NCI-H524 treated with DMSO at 0.1 percent for 48 hours (cell line): ENCODE measurements at regions not wholly inside any gene's neighbourhood (a gene's known extent, or its start where the extent isn't known, plus 50 kb on each side); places are given as distances from the start of the nearest gene placed in this dataset.
"Not testable (repeated sequence)": the region's sequence is repeated elsewhere in the genome, so short reads cannot be mapped to it uniquely, and the experiment has no call there.

Experiments
- DNase-seq: peaks from one replicate; lab custom pipeline; 2025; lab: John Stamatoyannopoulos, UW

GRCh38 chr10:23965880-23966279, 243.1 kb upstream of the KIAA1217 start:
- DNase-seq = no peak

GRCh38 chr10:23966504-23967051, 242.4 kb upstream of the KIAA1217 start:
- DNase-seq = no peak

- no peak for DNase-seq
These were observed 240.6 kb upstream of the KIAA1217 start for GRCh38 chr10:23968301-23968700.

- DNase-seq = no peak
These were observed 234.1 kb upstream of the KIAA1217 start for GRCh38 chr10:23974746-23975272.

- DNase-seq = no peak
These were observed 233.5 kb upstream of the KIAA1217 start for GRCh38 chr10:23975431-23975830.

GRCh38 chr10:23976275-23976674, 232.7 kb upstream of the KIAA1217 start:
- DNase-seq = no peak

GRCh38 chr10:23978317-23978716, 230.6 kb upstream of the KIAA1217 start:
- no peak for DNase-seq

GRCh38 chr10:23980094-23980493, 228.8 kb upstream of the KIAA1217 start:
- no peak for DNase-seq

- no peak for DNase-seq
These were observed 227.2 kb upstream of the KIAA1217 start for GRCh38 chr10:23981520-23982309.

- not testable (repeated sequence) for DNase-seq
These were observed 224.5 kb upstream of the KIAA1217 start for GRCh38 chr10:23984405-23984804.

- no peak for DNase-seq
These were observed 220.9 kb upstream of the KIAA1217 start for GRCh38 chr10:23988006-23988405.

GRCh38 chr10:23994459-23995046, 214.4 kb upstream of the KIAA1217 start:
- DNase-seq = no peak

- DNase-seq = no peak
These were observed 209.5 kb upstream of the KIAA1217 start for GRCh38 chr10:23999445-23999844.

- DNase-seq = no peak
These were observed 208.6 kb upstream of the KIAA1217 start for GRCh38 chr10:24000271-24000813.

GRCh38 chr10:24006741-24007140, 202.2 kb upstream of the KIAA1217 start:
- no peak for DNase-seq

- no peak for DNase-seq
These were observed 201.6 kb upstream of the KIAA1217 start for GRCh38 chr10:24007359-24007758.

GRCh38 chr10:24008164-24009091, 200.5 kb upstream of the KIAA1217 start:
- DNase-seq = no peak

GRCh38 chr10:24009115-24009514, 199.8 kb upstream of the KIAA1217 start:
- DNase-seq = no peak

GRCh38 chr10:24009736-24010135, 199.2 kb upstream of the KIAA1217 start:
- DNase-seq = no peak

GRCh38 chr10:24010436-24010970, 198.4 kb upstream of the KIAA1217 start:
- DNase-seq = no peak

- DNase-seq = no peak
These were observed 196.6 kb upstream of the KIAA1217 start for GRCh38 chr10:24012249-24012803.
